Gastrocnemius medialis (tissue), 4 donors: ENCODE measurements at regions not wholly inside any gene's neighbourhood (a gene's known extent, or its start where the extent isn't known, plus 50 kb on each side); places are given as distances from the start of the nearest gene placed in this dataset.

ENCODE experiments used
- ATAC-seq, 2 donors: fragments of 150-250 bp; one replicate each; pipeline ENCODE4 v1.9.1; 2016
- DNase-seq, 2 donors: peaks; one replicate each; pipeline ENCODE4 v3.0.0-alpha.2; 2019
- H3K27ac ChIP-seq, 4 donors: fragments of 200-600 bp; sonication (generic); 1 replicate in 1 of 4; 2 replicates in 3 of 4; pipeline ENCODE4 v1.5.1; 2016 to 2018; ENCODE audit warnings: mild to moderate bottlenecking in 2 of 4, moderate library complexity in 1 of 4
- H3K27me3 ChIP-seq, 3 donors: fragments of 200-600 bp; sonication (generic) in 2 of 3; 1 replicate in 1 of 3; 2 replicates in 2 of 3; pipeline versions ENCODE4 v1.5.1 to v1.6.0; 2016 to 2019; ENCODE audit warnings: mild to moderate bottlenecking in 1 of 3, moderate library complexity in 1 of 3
- H3K36me3 ChIP-seq, 2 donors: fragments of 200-600 bp; sonication (generic) in 1 of 2; one replicate each; pipeline ENCODE4 v1.5.1; 2017 to 2018
- H3K4me1 ChIP-seq, 2 donors: fragments of 200-600 bp; sonication (generic) in 1 of 2; one replicate each; pipeline ENCODE4 v1.5.1; 2016 to 2017; ENCODE audit warnings: mild to moderate bottlenecking in 2 of 2
- H3K4me3 ChIP-seq, 4 donors: fragments of 200-600 bp; sonication (generic) in 3 of 4; 1 replicate in 1 of 4; 2 replicates in 3 of 4; pipeline ENCODE4 v1.5.1; 2016 to 2019; ENCODE audit warnings: mild to moderate bottlenecking in 2 of 4
- H3K9me3 ChIP-seq, 3 donors: fragments of 200-600 bp; sonication (generic) in 2 of 3; 1 replicate in 1 of 3; 2 replicates in 2 of 3; pipeline ENCODE4 v1.5.1; 2016 to 2019
- POLR2A ChIP-seq, 2 donors: fragments of 450-650 bp; IDR thresholded peaks; one replicate each; pipeline ENCODE4 v1.6.1; 2017; ENCODE audit warnings: antibody characterized with exemption in 2 of 2, mild to moderate bottlenecking in 2 of 2, moderate library complexity in 2 of 2
- in situ Hi-C, 4 donors: fragments of 200-750 bp; cut with MboI; loops; one replicate each; pipeline versions ENCODE4 v1.15.0 to v1.8.0; 2017; ENCODE audit warnings: low sequenced_read_pairs in 4 of 4
- intact Hi-C: fragments of 100-400 bp; cut with DNase I; formaldehyde crosslinking; loops from one replicate; pipeline ENCODE4 v1.15.1; 2023; ENCODE audit warnings: low total_unique reads
- TF ChIP-seq, protein P1 (sequence below), 5 experiments: fragments of 450-650 bp in 3 of 5; fragments of 200-600 bp in 2 of 5; sonication (generic) in 2 of 5; IDR thresholded peaks in 4 of 5; conservative IDR thresholded peaks in 1 of 5; 1 replicate in 4 of 5; 2 replicates in 1 of 5; pipeline ENCODE4 v1.5.1; 2016 to 2019; ENCODE audit warnings: antibody characterized with exemption in 5 of 5, mild to moderate bottlenecking in 3 of 5, moderate library complexity in 3 of 5

- no peaks in the 10 kb centered on the region for H3K4me1 ChIP-seq
- in situ Hi-C loops = no loop called here
- no peaks in the 10 kb centered on the region for H3K27me3 ChIP-seq
- no peaks in the 10 kb centered on the region for H3K9me3 ChIP-seq
- DNase-seq (no peak), ATAC-seq (no peak)
- no peak overlapping the region for H3K27ac ChIP-seq
- no peak for TF ChIP-seq POLR2A (IDR thresholded peaks at IDR 0.05)
- TF ChIP-seq, protein P1, sequence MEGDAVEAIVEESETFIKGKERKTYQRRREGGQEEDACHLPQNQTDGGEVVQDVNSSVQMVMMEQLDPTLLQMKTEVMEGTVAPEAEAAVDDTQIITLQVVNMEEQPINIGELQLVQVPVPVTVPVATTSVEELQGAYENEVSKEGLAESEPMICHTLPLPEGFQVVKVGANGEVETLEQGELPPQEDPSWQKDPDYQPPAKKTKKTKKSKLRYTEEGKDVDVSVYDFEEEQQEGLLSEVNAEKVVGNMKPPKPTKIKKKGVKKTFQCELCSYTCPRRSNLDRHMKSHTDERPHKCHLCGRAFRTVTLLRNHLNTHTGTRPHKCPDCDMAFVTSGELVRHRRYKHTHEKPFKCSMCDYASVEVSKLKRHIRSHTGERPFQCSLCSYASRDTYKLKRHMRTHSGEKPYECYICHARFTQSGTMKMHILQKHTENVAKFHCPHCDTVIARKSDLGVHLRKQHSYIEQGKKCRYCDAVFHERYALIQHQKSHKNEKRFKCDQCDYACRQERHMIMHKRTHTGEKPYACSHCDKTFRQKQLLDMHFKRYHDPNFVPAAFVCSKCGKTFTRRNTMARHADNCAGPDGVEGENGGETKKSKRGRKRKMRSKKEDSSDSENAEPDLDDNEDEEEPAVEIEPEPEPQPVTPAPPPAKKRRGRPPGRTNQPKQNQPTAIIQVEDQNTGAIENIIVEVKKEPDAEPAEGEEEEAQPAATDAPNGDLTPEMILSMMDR (IDR thresholded peaks at IDR 0.05 in 4 of 5, conservative IDR thresholded peaks at IDR 0.05 in 1 of 5) = no peak
- H3K36me3 ChIP-seq = no peaks in the 10 kb centered on the region
- H3K4me3 ChIP-seq = no peak overlapping the region
- intact Hi-C loops = no loop called here
Observed at GRCh38 chr6:2552526-2553154, 198.1 kb downstream of the MYLK4 start.

- Histone ChIP-seq H3K4me3 (no peak overlapping the region), H3K36me3 (no peaks in the 10 kb centered on the region), H3K27me3 (no peaks in the 10 kb centered on the region), H3K4me1 (no peaks in the 10 kb centered on the region), H3K27ac (no peak overlapping the region), H3K9me3 (no peaks in the 10 kb centered on the region)
- ATAC-seq = no peak
- intact Hi-C loops (no loop called here), in situ Hi-C loops (no loop called here)
- DNase-seq = no peak
- TF ChIP-seq, protein P1 (IDR thresholded peaks at IDR 0.05 in 4 of 5, conservative IDR thresholded peaks at IDR 0.05 in 1 of 5) = no peak
- TF ChIP-seq POLR2A (IDR thresholded peaks at IDR 0.05) = no peak
Observed at GRCh38 chr6:2551705-2552104, 199.0 kb downstream of the MYLK4 start.

- in situ Hi-C loops (no loop called here), intact Hi-C loops (no loop called here)
- DNase-seq (no peak), ATAC-seq (no peak)
- Histone ChIP-seq H3K9me3 (no peaks in the 10 kb centered on the region), H3K4me3 (no peak overlapping the region), H3K4me1 (no peaks in the 10 kb centered on the region), H3K27me3 (no peaks in the 10 kb centered on the region), H3K27ac (no peak overlapping the region), H3K36me3 (no peaks in the 10 kb centered on the region)
- TF ChIP-seq POLR2A (IDR thresholded peaks at IDR 0.05) = no peak
- TF ChIP-seq, protein P1 (IDR thresholded peaks at IDR 0.05 in 4 of 5, conservative IDR thresholded peaks at IDR 0.05 in 1 of 5) = no peak
Observed at GRCh38 chr6:2550247-2550646, 200.5 kb downstream of the MYLK4 start.

GRCh38 chr6:2549834-2550233 lies 200.9 kb downstream of the MYLK4 start:
- H3K36me3 ChIP-seq = no peaks in the 10 kb centered on the region
- DNase-seq = no peak
- H3K27me3 ChIP-seq = no peaks in the 10 kb centered on the region
- intact Hi-C loops = no loop called here
- H3K4me3 ChIP-seq = no peak overlapping the region
- H3K4me1 ChIP-seq = no peaks in the 10 kb centered on the region
- in situ Hi-C loops = no loop called here
- no peaks in the 10 kb centered on the region for H3K9me3 ChIP-seq
- TF ChIP-seq, protein P1 (IDR thresholded peaks at IDR 0.05 in 4 of 5, conservative IDR thresholded peaks at IDR 0.05 in 1 of 5) = no peak
- TF ChIP-seq POLR2A (IDR thresholded peaks at IDR 0.05) = no peak
- no peak for ATAC-seq
- no peak overlapping the region for H3K27ac ChIP-seq

- Histone ChIP-seq H3K4me1 (no peaks in the 10 kb centered on the region), H3K27ac (no peak overlapping the region), H3K9me3 (no peaks in the 10 kb centered on the region), H3K36me3 (no peaks in the 10 kb centered on the region), H3K4me3 (no peak overlapping the region), H3K27me3 (no peaks in the 10 kb centered on the region)
- no peak for DNase-seq
- intact Hi-C loops (no loop called here), in situ Hi-C loops (no loop called here)
- no peak for TF ChIP-seq POLR2A (IDR thresholded peaks at IDR 0.05)
- TF ChIP-seq, protein P1 (IDR thresholded peaks at IDR 0.05 in 4 of 5, conservative IDR thresholded peaks at IDR 0.05 in 1 of 5) = no peak
- ATAC-seq = no peak
Observed at GRCh38 chr6:2547355-2547754, 203.4 kb downstream of the MYLK4 start.
